ENCODE measurements at regions not wholly inside any gene's neighbourhood (a gene's known extent, or its start where the extent isn't known, plus 50 kb on each side); places are given as distances from the start of the nearest gene placed in this dataset.

- TF ChIP-seq CTCF (IDR thresholded peaks at IDR 0.05) (no peak), POLR2A (IDR thresholded peaks at IDR 0.05) (no peak)
These were observed 718.9 kb downstream of the BRD1 start for GRCh38 chr22:49108636-49109315.

Data from esophagus squamous epithelium (tissue), 4 donors.